ENCODE measurements at regions not wholly inside any gene's neighbourhood (a gene's known extent, or its start where the extent isn't known, plus 50 kb on each side); places are given as distances from the start of the nearest gene placed in this dataset.

DNA sequence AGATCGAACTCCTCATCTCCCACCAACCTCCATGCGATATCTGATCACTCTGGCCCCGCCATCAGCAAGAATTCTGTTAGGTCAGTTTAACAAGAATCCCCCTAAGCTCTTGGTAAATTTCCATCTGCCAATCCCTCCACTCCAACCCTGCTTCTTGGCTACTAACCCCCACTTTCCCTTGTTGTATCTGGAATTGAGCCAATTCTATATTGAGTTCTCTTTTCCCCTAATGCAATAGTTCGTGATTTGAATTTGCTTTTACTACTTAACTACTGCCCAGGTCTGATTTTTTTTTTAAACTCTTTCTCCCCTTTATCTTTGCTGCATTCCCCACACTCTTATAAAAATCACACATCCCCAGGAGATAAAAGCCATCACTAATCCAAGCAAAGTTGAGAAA is 159.3 kb upstream of the STK17B start:
- TF ChIP-seq BHLHE40 (IDR thresholded peaks at IDR 0.05; ENCODE audit: borderline replicate concordance) (no peak), ARNT (IDR thresholded peaks at IDR 0.05) (no peak), FOXA1 (IDR thresholded peaks at IDR 0.05) (no peak), FOXM1 (IDR thresholded peaks at IDR 0.05; ENCODE audit: borderline replicate concordance) (no peak), NFRKB (IDR thresholded peaks at IDR 0.05) (no peak), ELF4 (IDR thresholded peaks at IDR 0.05) (no peak), TARDBP (IDR thresholded peaks at IDR 0.05) (no peak), HDGF (IDR thresholded peaks at IDR 0.05; ENCODE audit: borderline replicate concordance) (no peak), SP1 (IDR thresholded peaks at IDR 0.05) (no peak)
- TF ChIP-seq, protein P1, sequence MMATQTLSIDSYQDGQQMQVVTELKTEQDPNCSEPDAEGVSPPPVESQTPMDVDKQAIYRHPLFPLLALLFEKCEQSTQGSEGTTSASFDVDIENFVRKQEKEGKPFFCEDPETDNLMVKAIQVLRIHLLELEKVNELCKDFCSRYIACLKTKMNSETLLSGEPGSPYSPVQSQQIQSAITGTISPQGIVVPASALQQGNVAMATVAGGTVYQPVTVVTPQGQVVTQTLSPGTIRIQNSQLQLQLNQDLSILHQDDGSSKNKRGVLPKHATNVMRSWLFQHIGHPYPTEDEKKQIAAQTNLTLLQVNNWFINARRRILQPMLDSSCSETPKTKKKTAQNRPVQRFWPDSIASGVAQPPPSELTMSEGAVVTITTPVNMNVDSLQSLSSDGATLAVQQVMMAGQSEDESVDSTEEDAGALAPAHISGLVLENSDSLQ (IDR thresholded peaks at IDR 0.05) = no peak

All from HEK293T (cell line).